ENCODE measurements at regions not wholly inside any gene's neighbourhood (a gene's known extent, or its start where the extent isn't known, plus 50 kb on each side); places are given as distances from the start of the nearest gene placed in this dataset.

DNA sequence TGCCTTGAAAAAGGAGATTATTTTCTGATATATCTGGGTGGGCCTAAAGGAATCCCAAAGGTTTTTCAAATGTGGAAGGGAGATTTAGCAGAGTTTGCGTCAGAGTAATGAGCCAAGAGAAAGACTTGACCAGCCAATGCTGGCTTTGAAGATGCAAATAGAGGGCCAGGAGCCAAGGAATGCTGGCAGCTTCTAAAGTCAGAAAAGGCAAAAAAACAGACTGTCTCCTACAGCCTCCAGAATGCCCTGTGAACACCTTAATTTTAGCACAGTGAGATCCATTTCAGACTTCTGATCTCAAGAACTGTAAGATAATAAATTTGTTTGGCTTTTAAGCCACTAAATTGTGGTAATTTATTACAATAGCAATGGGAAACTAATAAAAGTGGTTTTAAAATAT is 122.6 kb upstream of the FREM1 start:
- TF ChIP-seq POLR2A (IDR thresholded peaks at IDR 0.05) (no peak), POLR2AphosphoS5 (IDR thresholded peaks at IDR 0.05) (no peak)
- TF ChIP-seq, protein P1, sequence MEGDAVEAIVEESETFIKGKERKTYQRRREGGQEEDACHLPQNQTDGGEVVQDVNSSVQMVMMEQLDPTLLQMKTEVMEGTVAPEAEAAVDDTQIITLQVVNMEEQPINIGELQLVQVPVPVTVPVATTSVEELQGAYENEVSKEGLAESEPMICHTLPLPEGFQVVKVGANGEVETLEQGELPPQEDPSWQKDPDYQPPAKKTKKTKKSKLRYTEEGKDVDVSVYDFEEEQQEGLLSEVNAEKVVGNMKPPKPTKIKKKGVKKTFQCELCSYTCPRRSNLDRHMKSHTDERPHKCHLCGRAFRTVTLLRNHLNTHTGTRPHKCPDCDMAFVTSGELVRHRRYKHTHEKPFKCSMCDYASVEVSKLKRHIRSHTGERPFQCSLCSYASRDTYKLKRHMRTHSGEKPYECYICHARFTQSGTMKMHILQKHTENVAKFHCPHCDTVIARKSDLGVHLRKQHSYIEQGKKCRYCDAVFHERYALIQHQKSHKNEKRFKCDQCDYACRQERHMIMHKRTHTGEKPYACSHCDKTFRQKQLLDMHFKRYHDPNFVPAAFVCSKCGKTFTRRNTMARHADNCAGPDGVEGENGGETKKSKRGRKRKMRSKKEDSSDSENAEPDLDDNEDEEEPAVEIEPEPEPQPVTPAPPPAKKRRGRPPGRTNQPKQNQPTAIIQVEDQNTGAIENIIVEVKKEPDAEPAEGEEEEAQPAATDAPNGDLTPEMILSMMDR (IDR thresholded peaks at IDR 0.05) = no peak
